ENCODE measurements at regions not wholly inside any gene's neighbourhood (a gene's known extent, or its start where the extent isn't known, plus 50 kb on each side); places are given as distances from the start of the nearest gene placed in this dataset.

- TF ChIP-seq EZH2 (IDR thresholded peaks at IDR 0.05; ENCODE audit: borderline replicate concordance, low read length): no peak
- TF ChIP-seq CTCF (conservative IDR thresholded peaks at IDR 0.05 in 1 of 2, IDR thresholded peaks at IDR 0.05 in 1 of 2; ENCODE audit: extremely low read depth in 1 of 2, insufficient read depth in 1 of 2, low read depth in 1 of 2, low read length in 2 of 2): no peak
Observed at GRCh38 chr5:179415291-179416060, 70.2 kb upstream of the ADAMTS2 start.

Measured in mammary epithelial cell (primary cell).